Endothelial cell (in vitro differentiated cells): ENCODE measurements at regions not wholly inside any gene's neighbourhood (a gene's known extent, or its start where the extent isn't known, plus 50 kb on each side); places are given as distances from the start of the nearest gene placed in this dataset.

Experiments
- DNase-seq: peaks from one replicate; pipeline ENCODE4 v3.0.0; 2021; ENCODE audit warnings: low spot score
- H3K27ac Mint-ChIP-seq: one replicate; pipeline ENCODE4 v1.8.0; 2021; ENCODE audit warnings: mixed read lengths, inconsistent platforms; ENCODE audit not compliant: unreplicated experiment
- H3K27me3 Mint-ChIP-seq: one replicate; pipeline ENCODE4 v1.8.0; 2021; ENCODE audit warnings: mild to moderate bottlenecking, moderate library complexity, mixed read lengths, inconsistent platforms; ENCODE audit not compliant: unreplicated experiment
- H3K36me3 Mint-ChIP-seq: one replicate; pipeline ENCODE4 v1.8.0; 2021; ENCODE audit warnings: mild to moderate bottlenecking, low read depth, mixed read lengths, inconsistent platforms; ENCODE audit not compliant: unreplicated experiment
- H3K4me1 Mint-ChIP-seq: one replicate; pipeline ENCODE4 v1.8.0; 2021; ENCODE audit warnings: mild to moderate bottlenecking, mixed read lengths, inconsistent platforms; ENCODE audit not compliant: unreplicated experiment
- H3K4me3 Mint-ChIP-seq: one replicate; pipeline ENCODE4 v1.8.0; 2021; ENCODE audit warnings: mild to moderate bottlenecking, mixed read lengths, inconsistent platforms; ENCODE audit not compliant: unreplicated experiment
- H3K9me3 Mint-ChIP-seq: one replicate; pipeline ENCODE4 v1.8.0; 2021; ENCODE audit warnings: mixed read lengths, inconsistent platforms; ENCODE audit not compliant: unreplicated experiment
- TF ChIP-seq, protein P1 (sequence below): fragments of 200-600 bp; sonication (generic); IDR thresholded peaks from one replicate; pipeline ENCODE4 v1.5.0; 2021; ENCODE audit warnings: antibody characterized with exemption; ENCODE audit not compliant: unreplicated experiment

DNA sequence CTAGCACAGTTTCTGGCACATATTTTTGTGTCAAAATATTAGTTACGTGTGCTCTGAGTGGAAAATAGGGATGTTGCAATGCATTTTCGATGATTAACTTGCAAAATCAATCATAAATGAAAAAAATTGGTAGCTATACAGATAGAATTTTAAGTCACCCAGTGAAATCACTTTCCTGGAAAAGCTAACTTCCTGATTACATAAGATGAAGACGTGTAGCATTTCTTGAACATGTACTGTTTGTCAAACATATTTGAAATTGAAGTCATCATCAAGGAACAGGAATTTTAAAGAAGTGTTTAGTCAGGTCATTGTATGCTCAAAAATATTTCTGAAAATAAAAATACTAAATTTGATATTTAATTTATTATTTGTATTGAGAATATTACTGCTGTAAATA, 977.7 kb downstream of the PLOD2 start:
- Mint-ChIP-seq H3K27ac (no peak overlapping the region), H3K27me3 (no peaks in the 10 kb centered on the region), H3K36me3 (no peaks in the 10 kb centered on the region), H3K9me3 (no peaks in the 10 kb centered on the region), H3K4me1 (no peaks in the 10 kb centered on the region), H3K4me3 (no peak overlapping the region)
- no peak for DNase-seq
- TF ChIP-seq, protein P1, sequence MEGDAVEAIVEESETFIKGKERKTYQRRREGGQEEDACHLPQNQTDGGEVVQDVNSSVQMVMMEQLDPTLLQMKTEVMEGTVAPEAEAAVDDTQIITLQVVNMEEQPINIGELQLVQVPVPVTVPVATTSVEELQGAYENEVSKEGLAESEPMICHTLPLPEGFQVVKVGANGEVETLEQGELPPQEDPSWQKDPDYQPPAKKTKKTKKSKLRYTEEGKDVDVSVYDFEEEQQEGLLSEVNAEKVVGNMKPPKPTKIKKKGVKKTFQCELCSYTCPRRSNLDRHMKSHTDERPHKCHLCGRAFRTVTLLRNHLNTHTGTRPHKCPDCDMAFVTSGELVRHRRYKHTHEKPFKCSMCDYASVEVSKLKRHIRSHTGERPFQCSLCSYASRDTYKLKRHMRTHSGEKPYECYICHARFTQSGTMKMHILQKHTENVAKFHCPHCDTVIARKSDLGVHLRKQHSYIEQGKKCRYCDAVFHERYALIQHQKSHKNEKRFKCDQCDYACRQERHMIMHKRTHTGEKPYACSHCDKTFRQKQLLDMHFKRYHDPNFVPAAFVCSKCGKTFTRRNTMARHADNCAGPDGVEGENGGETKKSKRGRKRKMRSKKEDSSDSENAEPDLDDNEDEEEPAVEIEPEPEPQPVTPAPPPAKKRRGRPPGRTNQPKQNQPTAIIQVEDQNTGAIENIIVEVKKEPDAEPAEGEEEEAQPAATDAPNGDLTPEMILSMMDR = no peak

DNA sequence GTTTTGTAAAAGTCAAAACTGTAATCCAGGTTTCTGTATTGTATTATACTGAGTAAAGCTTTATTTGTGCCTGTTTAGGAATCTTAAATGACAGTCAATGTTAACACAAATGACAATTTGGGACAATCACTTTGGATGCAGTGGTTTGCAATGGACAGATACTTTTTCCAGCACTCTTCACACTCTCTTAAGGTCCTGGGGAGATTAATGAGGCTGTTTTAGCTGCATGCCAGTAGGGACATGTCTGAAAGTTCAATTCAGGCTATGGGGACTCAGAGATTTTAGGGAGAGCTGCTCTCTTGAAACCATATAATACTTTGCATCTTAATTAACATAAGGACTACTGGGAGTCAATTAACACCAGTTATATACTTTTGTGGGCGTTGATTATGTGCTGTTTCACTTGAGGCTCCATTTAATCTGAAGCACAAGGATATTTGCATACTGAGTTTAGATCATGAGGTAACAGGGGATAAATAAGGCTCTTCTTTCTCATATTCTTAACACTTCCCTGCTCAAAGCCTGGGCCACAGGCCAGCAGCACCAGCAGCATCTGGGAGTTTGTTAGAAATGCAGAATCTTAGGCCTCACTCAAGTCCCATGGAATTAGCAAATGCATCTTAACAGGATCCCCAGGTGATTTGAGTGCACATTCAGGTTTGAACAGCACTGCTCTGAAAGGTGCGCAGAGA, 972.8 kb downstream of the PLOD2 start:
- Mint-ChIP-seq H3K36me3 (no peaks in the 10 kb centered on the region), H3K4me3 (no peak overlapping the region), H3K27ac (no peak overlapping the region), H3K4me1 (no peaks in the 10 kb centered on the region), H3K27me3 (no peaks in the 10 kb centered on the region), H3K9me3 (no peaks in the 10 kb centered on the region)
- no peak for DNase-seq
- TF ChIP-seq, protein P1 = no peak

DNA sequence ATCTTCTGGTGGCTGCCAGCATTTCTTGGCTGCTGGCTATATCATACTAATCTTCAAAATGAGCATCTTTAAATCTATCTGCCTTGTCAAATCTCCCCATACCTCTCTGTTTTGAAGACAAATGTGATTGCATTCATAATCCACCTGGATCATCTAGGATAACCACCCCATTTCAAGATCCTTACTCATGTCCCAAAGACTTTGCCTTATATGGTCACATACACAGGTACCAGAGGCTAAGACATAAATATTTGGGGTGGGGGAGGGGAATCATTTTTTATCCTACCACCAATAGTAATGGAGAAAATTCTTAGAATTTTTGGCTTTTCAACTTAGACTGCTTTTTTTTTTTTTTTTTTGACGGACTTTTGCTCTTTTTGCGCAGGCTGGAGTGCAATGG, 970.8 kb downstream of the PLOD2 start:
- H3K4me3 Mint-ChIP-seq = no peak overlapping the region

DNA sequence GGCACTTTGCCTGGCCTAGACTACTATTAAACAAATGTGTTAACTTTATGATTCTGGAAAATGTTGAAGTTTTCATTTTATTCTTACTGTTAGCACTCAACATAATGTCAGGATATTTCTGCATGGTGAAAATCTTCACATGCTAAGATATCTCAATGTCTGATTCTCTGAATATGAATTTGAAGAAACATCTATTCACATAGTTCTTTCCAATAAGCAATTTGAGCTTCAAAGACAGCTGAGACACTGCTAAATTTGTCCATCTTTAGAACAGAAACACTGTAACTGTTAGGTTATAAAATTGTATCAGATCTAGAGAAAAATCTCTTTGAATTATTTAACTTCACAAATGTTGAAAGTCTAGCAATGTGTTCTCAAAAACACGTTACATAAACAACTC, 970.2 kb downstream of the PLOD2 start:
- TF ChIP-seq, protein P1 = no peak
- H3K4me1 Mint-ChIP-seq = no peaks in the 10 kb centered on the region
- H3K36me3 Mint-ChIP-seq = no peaks in the 10 kb centered on the region
- no peaks in the 10 kb centered on the region for H3K9me3 Mint-ChIP-seq
- no peak overlapping the region for H3K4me3 Mint-ChIP-seq
- DNase-seq = no peak
- H3K27ac Mint-ChIP-seq = no peak overlapping the region
- H3K27me3 Mint-ChIP-seq = no peaks in the 10 kb centered on the region

More for the DNA sequence above, 970.8 kb downstream of the PLOD2 start:
- Mint-ChIP-seq H3K27ac (no peak overlapping the region), H3K27me3 (no peaks in the 10 kb centered on the region), H3K4me1 (no peaks in the 10 kb centered on the region), H3K36me3 (no peaks in the 10 kb centered on the region), H3K9me3 (no peaks in the 10 kb centered on the region)
- TF ChIP-seq, protein P1 = no peak
- no peak for DNase-seq

DNA sequence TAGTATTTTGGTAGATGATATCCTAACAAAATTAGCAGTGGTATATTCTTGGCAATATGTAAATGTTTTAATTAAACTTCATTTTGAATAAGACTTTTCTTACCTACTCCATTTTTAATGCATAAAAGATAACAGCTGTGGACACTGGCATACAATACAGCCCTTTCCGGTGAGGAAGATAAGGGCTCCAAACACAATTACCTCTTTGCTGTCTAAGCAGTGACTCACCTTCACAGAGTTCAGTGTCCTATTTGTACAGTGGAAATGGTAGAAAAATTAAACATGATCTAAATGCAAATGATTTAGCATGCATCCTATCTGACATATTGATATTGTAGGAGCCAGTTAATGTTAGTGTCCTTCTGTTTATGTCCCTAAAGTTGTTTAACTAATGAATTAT, 969.4 kb downstream of the PLOD2 start:
- Mint-ChIP-seq H3K4me3 (no peak overlapping the region), H3K36me3 (no peaks in the 10 kb centered on the region), H3K27ac (no peak overlapping the region), H3K27me3 (no peaks in the 10 kb centered on the region), H3K9me3 (no peaks in the 10 kb centered on the region), H3K4me1 (no peaks in the 10 kb centered on the region)
- TF ChIP-seq, protein P1 = no peak
- no peak for DNase-seq
